ENCODE measurements at regions not wholly inside any gene's neighbourhood (a gene's known extent, or its start where the extent isn't known, plus 50 kb on each side); places are given as distances from the start of the nearest gene placed in this dataset.

DNA sequence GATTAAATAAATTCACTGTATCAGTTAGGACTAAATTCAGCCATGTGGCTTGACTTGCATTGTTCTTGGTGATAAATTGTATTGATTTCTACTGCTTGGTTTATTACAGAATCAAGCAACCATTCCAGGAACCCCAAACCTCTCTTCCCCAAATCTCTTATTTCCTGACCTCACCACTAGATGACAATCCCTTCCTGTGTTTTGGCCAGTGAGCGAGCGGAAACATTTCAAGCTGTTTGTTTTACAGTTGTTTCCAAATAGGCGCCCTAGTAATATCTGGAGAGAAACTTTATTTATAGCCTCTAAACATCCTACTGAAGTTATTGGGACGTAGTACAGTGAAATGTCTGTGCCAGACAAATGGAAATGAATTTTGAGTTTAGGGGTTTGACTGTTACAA lies 161.1 kb downstream of the SNAPC1 start:
- DNase-seq (peak in 2 of 4 donors; percentile 24 to 33), ATAC-seq (peak; percentile 33)
- intact Hi-C loops (cut with DNase I), result no loop called here
- H3K27me3 ChIP-seq, result no peaks in the 10 kb centered on the region
- WGBS, 2 donors, result 16 to 22% methylated on average over 4 of the region's 4 CpGs
- no peak overlapping the region for H3K4me3 ChIP-seq
- H3K4me1 ChIP-seq, result peaks cover 15% of the 10 kb centered on the region
- no peak for TF ChIP-seq POLR2A (IDR thresholded peaks at IDR 0.05)
- TF ChIP-seq, protein P1, sequence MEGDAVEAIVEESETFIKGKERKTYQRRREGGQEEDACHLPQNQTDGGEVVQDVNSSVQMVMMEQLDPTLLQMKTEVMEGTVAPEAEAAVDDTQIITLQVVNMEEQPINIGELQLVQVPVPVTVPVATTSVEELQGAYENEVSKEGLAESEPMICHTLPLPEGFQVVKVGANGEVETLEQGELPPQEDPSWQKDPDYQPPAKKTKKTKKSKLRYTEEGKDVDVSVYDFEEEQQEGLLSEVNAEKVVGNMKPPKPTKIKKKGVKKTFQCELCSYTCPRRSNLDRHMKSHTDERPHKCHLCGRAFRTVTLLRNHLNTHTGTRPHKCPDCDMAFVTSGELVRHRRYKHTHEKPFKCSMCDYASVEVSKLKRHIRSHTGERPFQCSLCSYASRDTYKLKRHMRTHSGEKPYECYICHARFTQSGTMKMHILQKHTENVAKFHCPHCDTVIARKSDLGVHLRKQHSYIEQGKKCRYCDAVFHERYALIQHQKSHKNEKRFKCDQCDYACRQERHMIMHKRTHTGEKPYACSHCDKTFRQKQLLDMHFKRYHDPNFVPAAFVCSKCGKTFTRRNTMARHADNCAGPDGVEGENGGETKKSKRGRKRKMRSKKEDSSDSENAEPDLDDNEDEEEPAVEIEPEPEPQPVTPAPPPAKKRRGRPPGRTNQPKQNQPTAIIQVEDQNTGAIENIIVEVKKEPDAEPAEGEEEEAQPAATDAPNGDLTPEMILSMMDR (IDR thresholded peaks at IDR 0.05), result peak in 5 of 7 experiments; percentile 4 to 53 (median 33)
- H3K9me3 ChIP-seq, result no peaks in the 10 kb centered on the region
- H3K27ac ChIP-seq, result no peak overlapping the region
- H3K36me3 ChIP-seq (replicated peaks in 1 of 2; ENCODE audit: insufficient read depth in 1 of 2, low read depth in 2 of 2), result no peaks in the 10 kb centered on the region

DNA sequence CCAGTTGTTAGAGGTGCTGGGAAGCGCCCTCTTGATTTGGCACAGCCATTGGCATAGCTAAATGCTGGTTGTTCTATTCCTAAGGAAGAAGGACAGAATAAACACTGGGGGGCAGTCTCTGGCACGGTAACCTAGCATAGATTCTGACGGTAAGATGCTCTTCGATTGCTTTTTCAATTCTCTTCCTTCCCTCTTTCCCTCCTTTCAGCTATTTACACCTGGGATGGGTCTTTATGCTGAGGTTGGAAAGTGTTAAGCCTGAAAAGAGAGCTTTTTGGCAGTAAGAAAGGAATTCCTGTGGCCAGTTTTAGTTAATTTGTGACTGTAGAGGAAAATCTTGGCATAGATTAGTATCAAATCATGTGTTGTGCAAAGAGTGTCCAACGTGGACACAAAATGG lies 162.8 kb downstream of the SNAPC1 start:
- ATAC-seq (peak; percentile 43), DNase-seq (peak in 2 of 4 donors; percentile 19 to 39)
- intact Hi-C loops (cut with DNase I), result no loop called here
- Histone ChIP-seq H3K4me1 (peaks cover 15% of the 10 kb centered on the region), H3K36me3 (replicated peaks in 1 of 2; ENCODE audit: insufficient read depth in 1 of 2, low read depth in 2 of 2) (no peaks in the 10 kb centered on the region), H3K9me3 (no peaks in the 10 kb centered on the region), H3K27ac (no peak overlapping the region), H3K4me3 (no peak overlapping the region), H3K27me3 (no peaks in the 10 kb centered on the region)
- WGBS, 2 donors, result 37 to 44% methylated on average over 5 of the region's 5 CpGs
- TF ChIP-seq POLR2A (IDR thresholded peaks at IDR 0.05), result no peak
- TF ChIP-seq, protein P1 (IDR thresholded peaks at IDR 0.05), result peak in 2 of 7 experiments; percentile 12 to 43

DNA sequence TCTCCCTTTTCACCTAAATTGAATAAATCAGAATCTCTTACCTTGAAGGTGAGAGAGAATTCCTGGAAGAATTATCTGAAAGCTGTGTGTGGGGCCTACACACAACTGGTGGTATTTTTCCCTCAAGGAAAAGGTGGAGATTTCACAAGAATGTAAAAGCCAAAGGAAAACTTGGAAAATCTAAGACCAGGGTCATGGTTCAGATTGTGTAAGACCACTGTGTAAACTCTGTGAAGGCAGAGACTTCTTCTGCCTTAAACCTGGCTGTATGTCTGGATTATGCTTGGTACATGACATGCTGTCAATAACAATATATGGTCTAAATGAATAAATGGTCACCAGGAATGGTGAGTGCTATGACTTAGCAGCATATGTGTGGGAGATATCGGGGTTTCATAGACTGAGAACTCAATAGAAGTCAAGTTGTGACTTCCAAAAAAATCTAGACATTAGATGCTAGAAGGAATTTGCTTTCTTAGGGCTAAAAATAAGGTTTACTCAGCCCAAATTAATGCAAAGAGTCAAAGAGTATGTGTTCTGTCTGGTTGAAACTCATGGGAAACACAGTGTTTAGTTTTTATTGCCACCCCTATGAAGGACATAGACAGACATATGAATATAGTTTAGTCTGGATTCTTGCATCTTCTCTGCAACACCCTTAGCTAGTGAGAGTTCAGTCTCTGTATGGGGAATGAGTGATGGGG lies 163.7 kb downstream of the SNAPC1 start:
- Histone ChIP-seq H3K27ac (no peak overlapping the region), H3K27me3 (no peaks in the 10 kb centered on the region), H3K36me3 (replicated peaks in 1 of 2; ENCODE audit: insufficient read depth in 1 of 2, low read depth in 2 of 2) (no peaks in the 10 kb centered on the region), H3K4me1 (peaks cover 15% of the 10 kb centered on the region), H3K4me3 (no peak overlapping the region), H3K9me3 (no peaks in the 10 kb centered on the region)
- DNase-seq (no peak), ATAC-seq (no peak)
- WGBS, 2 donors, result 87 to 94% methylated on average over 1 of the region's 1 CpG
- intact Hi-C loops (cut with DNase I), result no loop called here
- no peak for TF ChIP-seq POLR2A (IDR thresholded peaks at IDR 0.05)
- TF ChIP-seq, protein P1 (IDR thresholded peaks at IDR 0.05), result no peak

DNA sequence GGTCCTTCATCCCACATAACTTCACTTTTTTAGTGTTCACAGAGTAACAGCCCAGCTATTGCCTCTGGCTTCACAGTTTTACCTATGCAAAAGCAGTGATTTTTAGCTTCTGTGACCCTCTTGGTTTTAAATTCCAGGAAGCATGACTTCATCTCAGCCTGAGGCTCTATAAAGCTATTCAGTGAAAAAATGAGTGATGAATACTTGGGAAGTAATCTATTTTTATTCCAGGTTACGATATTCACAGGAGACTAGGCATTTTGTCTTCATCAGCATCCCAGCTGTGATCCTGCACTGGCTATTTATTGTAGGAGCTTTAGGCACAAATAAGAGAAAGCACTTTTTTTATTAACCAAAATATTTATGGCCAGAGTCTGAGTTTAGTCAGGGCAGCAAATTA lies 164.8 kb downstream of the SNAPC1 start:
- TF ChIP-seq, protein P1 (IDR thresholded peaks at IDR 0.05), result no peak
- TF ChIP-seq POLR2A (IDR thresholded peaks at IDR 0.05), result no peak
- peaks cover 15% of the 10 kb centered on the region for H3K4me1 ChIP-seq
- no peaks in the 10 kb centered on the region for H3K9me3 ChIP-seq
- no peak overlapping the region for H3K4me3 ChIP-seq
- no peak for DNase-seq
- no peaks in the 10 kb centered on the region for H3K36me3 ChIP-seq (replicated peaks in 1 of 2; ENCODE audit: insufficient read depth in 1 of 2, low read depth in 2 of 2)
- no peak for ATAC-seq
- 55 to 56% methylated on average over 1 of the region's 1 CpG for WGBS, 2 donors
- H3K27ac ChIP-seq, result no peak overlapping the region
- intact Hi-C loops (cut with DNase I), result no loop called here
- no peaks in the 10 kb centered on the region for H3K27me3 ChIP-seq

DNA sequence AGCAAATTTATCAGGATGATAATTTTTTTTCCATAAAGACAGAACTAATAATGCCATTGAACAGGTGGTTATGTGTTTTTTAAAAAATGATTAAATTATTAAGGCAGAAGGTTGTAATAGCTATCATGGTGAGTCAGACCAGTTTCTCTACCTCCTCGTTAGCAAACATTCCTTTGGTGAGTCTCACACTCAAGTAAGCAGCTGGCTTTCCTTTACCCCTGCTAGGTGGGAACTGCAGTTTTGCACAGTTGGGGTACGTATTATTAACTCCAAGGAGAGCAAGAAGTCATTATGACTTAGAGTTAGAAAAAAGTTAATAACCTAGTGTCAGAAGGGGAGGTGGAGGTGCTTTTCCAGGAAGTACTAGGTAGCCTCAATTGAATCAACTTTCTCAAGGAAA lies 165.3 kb downstream of the SNAPC1 start:
- no peak for DNase-seq
- peak; percentile 43 for ATAC-seq
- H3K9me3 ChIP-seq, result no peaks in the 10 kb centered on the region
- no peak for TF ChIP-seq POLR2A (IDR thresholded peaks at IDR 0.05)
- TF ChIP-seq, protein P1 (IDR thresholded peaks at IDR 0.05), result no peak
- H3K27me3 ChIP-seq, result no peaks in the 10 kb centered on the region
- intact Hi-C loops (cut with DNase I), result no loop called here
- WGBS, 2 donors, result 49 to 59% methylated on average over 2 of the region's 2 CpGs
- peaks cover 15% of the 10 kb centered on the region for H3K4me1 ChIP-seq
- no peaks in the 10 kb centered on the region for H3K36me3 ChIP-seq (replicated peaks in 1 of 2; ENCODE audit: insufficient read depth in 1 of 2, low read depth in 2 of 2)
- H3K27ac ChIP-seq, result no peak overlapping the region
- H3K4me3 ChIP-seq, result no peak overlapping the region

Data from body of pancreas (tissue), 4 donors.